HG02759 (cell line): ENCODE measurements at regions not wholly inside any gene's neighbourhood (a gene's known extent, or its start where the extent isn't known, plus 50 kb on each side); places are given as distances from the start of the nearest gene placed in this dataset.
"Not testable (repeated sequence)": the region's sequence is repeated elsewhere in the genome, so short reads cannot be mapped to it uniquely, and the experiment has no call there.

Experiments used
- ATAC-seq: cut with Tn5 transposase; IDR thresholded peaks from one replicate; pipeline ENCODE4 v1.9.1; 2021; ENCODE audit warnings: mild to moderate bottlenecking, moderate library complexity; ENCODE audit not compliant: unreplicated experiment

DNA sequence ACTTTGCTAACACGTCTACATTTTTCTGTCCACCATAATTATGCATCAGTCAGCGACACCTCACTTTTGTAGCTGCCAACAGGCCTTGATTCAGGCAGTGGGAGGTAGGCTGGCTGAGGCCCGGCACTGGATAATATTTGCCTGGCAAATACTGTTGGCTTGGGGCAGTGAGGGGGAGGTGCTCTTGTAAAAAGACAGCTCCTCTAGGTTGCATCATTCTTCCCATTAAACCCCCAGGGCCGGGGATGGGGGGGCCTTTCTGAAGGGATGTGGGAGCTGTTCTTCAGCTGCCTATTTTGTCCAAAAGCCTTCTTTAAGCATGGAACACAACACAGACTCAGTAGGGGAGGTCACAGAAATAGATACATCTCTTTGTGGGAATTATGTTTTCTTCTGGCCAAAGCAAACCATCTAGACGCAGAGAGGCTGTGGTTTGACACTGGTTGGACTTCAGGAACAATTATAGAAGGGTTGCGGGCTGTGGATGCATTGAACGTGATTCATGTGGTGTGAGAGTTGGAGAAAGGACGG, 338.3 kb upstream of the NT5E start:
- no peak for ATAC-seq

DNA sequence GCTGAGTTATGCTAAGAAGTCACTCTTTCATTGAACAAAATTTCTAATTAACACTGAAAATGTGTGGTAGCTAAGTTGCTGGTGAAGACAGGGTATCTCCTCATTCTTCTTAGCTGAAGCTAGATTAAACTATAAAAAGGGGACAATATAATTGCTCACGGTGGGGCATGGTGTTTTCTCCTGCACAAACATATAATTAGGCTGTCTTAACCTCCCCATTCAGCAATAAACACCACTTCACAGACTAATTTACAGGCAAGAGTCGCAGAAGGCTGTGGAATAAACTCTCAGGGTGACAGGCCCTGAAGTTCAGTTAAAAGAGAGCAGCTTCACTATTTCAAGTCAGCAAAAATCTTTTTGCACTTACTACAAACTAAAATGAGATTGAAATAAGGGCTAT, 338.9 kb upstream of the NT5E start:
- ATAC-seq, result no peak

DNA sequence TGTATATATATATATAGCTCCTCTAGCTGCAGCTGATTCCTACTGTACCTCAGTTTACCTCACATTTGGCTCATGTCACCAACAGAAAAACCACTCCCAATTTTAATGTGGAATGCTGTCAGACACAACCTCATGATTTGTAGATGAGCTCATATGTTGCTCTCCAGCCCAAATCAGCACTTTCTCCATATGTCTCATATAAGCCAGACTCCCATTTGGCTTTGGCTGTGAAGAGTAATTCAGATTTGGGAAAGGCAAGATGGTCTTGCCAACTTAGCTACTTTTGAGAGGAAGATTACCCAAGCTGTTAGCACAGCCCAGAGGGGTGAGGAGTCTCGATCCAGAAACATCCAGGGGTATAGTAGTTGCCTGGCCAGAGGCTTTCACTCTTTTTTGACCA, 342.2 kb upstream of the NT5E start:
- no peak for ATAC-seq

DNA sequence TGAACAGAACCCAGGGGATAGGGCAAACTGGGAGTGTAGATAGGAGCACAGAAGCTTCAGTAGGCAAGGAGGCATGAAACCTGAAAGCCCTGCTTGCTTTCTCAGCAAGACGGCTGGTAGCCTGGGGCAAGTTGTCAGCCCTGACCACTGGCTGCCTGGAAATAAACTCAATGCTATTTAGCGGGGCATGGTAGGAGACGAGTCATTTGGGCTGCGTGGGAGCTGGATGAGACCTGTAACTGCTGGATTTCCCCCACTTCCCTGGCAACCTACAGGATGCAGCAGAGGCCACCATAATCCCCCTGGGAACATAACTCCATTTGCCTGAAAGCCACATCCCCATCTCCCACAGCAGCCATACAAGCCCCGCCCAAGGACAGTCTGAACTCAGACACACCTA, 332.6 kb upstream of the TBX18 start:
- no peak for ATAC-seq

DNA sequence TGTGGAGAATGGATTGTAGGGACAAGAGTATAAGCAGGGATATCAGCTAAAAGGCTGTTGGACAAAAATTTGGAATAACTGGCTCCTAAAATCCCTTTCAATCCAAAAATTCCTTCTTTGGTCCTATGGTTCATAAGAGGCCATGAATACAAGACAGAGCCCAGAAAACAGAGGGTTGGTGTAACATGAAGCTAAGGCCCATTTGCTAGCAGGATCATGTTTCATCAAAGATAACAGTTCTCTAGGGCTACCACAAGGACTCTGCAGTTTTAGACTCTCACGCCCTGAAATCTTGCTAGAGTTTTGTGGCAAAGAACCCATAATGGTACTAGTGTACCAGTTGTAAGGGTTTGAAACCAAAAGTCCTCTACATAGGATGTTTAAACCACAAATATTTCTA, 327.8 kb upstream of the TBX18 start:
- ATAC-seq, result no peak

DNA sequence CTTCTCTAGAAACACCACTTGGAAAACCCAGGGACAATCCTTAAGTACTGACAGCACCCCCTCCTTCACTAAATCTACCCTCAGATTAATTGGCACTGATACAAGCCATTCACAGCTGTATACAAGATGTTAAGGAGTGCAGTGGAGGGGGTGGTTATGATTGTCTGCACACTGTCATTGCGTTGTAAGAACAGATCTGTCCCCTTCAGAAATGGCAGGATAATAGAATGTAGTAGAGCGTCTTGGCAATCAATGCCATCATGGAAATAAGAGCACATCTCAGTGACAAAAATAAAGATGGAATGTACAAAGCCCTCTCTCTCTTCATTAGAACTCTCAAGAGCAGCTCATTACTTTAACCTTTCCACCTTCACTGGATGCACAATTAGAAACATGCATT, 324.9 kb upstream of the TBX18 start:
- ATAC-seq, result no peak

DNA sequence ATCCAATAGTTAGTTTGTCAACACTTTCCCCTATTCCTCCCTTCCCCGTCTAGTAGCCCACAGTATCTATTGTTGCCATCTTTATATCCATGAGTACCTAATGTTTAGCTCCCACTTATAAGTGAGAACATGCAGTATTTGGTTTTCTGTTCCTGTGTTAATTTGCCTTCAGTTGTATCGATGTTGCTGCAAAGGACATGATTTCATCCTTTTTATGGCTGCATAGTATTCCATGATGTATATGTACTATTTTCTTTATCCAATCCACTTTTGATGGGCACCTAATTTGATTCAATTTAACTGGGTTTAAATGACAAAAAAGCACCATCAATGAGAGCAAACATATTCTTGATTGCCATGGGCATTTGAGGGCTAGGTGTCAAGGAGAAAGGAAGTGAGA, 321.5 kb upstream of the TBX18 start:
- no peak for ATAC-seq

DNA sequence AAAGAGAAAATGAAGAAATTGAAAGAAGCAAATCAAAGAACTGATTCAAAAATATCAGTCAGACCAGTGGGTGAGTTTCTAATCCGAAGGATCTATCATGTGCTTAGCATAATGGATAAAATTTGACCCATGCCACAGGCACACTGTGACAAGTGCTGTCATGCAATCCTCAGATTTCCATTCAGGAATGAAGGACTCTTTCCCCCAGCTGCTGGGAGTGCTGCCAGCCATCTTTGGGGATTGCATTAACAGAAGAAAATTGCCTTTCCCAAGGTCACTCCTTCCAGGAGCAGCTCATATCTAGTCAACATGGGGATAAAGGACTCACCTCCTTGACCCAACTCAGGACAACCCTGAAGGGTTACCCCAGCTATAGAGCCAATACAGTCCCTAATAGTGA, 316.7 kb upstream of the TBX18 start:
- ATAC-seq, result no peak

DNA sequence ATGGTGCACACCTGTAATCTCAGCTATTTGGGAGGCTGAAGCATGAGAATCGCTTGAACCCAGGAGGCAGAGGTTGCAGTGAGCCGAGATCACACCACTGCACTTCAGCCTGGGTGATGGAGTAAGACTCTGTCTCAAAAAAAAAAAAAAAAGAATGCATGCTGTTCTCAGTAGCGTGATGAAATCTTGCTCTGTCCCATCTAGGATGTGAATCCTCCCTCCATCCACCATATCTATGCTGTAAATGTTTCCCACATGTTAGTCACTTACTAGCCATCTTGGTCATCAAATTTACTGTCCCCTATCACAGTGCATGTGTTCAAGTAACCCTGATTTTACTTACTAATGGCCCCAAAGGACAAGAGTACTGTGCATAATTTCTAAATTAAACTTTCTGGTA, 315.4 kb upstream of the TBX18 start:
- no peak for ATAC-seq

DNA sequence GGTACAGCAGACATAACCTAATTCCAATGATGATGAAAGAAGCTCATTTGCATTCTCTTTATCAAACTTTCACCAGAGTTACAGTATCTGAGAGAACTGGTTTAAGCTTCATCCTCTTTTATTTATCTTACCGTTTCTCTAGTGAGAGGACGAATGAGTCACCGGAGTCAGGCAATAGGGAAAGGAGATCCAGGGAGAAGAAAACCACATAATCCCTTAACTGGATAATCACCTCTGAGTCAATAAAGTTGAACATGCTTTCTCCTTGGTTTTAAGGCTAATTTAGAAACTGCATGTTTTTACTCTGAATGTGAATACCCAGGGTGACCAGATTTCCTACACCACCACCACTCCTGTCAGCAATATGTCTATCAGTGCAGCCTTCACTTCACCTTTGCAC, 313.7 kb upstream of the TBX18 start:
- ATAC-seq, result no peak

DNA sequence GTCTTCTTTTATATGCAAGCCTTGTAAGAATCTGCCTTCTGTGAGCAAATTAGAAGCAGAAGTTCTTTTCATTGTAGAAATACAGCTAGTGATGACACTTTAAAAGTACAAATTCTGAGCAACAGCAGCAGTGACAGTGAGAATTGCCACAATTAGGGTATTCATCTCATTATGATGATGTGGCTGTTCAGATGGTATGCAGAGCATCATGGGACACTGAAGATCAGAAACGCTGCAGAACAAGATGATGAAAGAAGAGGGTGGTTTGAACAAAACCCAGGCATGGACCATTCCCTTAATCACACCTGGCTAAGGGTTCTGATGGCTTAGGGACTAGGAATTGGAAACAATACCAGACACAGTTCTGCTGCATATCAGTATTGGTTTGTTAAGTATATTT, 312.7 kb upstream of the TBX18 start:
- ATAC-seq, result no peak

DNA sequence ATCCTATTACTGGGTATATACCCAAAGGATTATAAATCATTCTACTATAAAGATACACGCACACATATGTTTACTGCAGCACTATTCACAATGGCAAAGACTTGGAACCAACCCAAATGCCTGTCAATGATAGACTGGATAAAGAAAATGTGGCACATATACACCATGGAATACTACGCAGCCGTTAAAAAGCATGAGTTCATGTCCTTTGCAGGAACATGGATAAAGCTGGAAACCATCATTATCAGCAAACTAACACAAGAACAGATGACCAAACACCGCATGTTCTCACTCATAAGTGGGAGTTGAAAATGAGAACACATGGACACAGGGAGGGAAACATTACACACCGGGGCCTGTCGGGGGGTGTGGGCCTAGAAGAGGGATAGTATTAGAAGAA, 307.4 kb upstream of the TBX18 start:
- ATAC-seq, result not testable (repeated sequence)

DNA sequence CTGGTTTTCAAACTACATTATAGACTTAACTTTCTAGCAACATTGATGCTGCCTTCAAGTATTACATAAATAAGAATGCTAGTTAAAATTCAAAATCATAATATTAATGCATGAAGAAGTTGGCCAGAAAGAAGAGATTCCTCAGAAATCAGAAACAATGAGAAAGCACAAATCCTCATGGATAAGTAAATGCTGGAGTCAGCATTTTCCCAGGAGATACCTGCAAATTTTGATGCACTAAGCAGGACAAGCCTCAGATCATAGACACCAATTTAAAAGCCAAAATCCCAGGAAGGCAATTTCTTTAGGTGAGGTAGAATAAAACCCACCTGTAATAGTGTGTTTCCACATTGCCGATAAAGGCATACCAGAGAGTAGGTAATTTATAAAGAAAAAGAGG, 305.2 kb upstream of the TBX18 start:
- ATAC-seq, result no peak

DNA sequence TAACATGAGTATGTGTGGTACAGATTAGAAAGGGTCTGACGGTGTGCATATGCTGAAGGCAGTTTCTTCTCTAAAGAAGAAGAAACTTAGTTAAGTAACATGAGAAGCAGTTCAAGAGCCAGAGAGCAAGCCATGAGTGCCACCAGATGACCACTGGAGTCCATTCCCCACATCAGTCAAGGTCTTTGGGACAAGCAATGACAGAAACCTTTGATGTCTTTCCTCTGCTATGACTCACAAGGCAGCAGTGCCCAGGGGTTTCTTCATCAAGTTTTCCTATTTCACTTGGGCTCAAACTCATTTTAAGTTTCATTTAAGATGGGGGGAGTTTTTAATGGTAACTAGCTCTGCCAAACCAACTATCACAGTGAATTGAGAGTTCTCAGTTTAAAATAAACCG, 303.8 kb upstream of the TBX18 start:
- ATAC-seq, result no peak

DNA sequence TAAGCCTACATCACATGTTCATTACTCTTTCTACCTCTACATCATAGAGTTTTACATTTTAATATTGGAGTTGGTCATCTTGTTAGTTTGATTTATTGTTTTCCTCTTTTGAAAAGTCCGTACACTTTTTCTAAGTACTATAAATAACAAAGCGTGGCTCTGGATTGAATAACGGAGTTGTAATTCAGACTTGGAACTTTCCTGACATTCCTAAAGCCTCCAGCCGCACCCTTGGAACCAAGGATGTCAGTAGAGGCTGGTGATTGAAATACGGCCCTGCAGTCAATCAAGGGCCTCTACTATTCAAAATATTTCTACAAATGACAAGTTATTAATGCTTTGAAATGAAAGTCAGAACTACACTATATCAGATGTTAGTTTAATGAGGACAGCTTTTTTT, 301.9 kb upstream of the TBX18 start:
- no peak for ATAC-seq

DNA sequence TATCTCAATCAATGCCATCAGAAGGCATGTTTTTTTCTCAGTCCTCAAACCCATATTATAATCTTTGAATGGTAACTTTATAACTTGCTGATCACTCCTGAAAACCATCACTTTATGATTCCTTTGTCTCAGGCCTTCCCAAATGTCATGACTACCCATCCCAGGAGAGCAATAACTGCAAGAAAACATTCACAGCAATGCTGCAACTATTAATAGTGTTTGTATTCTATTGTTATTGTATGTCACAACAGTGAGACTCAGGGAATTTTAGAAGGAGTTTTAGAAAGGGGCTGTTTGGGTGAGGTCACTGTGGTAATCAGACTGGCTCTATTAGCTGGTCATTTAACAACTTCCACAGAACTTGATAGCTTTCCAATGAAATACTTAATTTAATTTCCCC, 301.4 kb upstream of the TBX18 start:
- no peak for ATAC-seq

DNA sequence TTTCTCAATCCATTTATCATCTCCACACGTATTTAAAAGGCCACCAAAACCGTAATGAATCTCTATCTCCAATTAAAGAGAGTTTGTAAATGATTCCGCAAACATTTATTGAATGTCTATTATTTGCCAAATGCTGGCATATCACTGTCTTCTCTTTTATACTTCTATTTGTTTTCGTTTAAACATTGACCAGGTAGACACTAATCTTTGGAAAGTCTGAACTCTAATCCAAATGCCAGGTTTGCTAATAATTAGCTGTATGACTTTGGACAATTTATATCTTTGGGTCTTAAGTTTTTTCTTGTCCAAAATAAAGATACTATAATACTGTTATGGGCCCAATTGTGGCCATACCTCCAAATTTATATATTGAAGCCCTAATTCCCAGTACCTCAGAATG, 299.2 kb upstream of the TBX18 start:
- no peak for ATAC-seq

DNA sequence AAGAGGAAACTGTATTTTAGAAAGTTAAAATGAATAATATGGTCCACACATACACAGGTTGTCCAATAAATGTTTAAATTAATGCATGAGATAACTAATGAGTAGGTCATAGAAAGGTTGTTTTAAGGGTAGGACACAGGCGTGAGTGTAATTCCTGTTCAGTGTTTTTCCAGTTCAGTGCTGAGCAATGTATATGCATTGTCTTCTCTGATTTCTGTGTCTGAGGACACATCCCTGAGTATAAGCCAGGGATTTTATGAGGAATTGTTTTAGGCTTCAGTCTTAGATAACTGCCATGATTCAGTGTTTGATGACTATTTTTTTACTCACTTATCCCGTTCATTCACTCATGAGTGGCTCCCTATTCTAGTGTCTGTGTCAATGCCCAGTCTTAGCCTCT, 298.5 kb upstream of the TBX18 start:
- no peak for ATAC-seq

DNA sequence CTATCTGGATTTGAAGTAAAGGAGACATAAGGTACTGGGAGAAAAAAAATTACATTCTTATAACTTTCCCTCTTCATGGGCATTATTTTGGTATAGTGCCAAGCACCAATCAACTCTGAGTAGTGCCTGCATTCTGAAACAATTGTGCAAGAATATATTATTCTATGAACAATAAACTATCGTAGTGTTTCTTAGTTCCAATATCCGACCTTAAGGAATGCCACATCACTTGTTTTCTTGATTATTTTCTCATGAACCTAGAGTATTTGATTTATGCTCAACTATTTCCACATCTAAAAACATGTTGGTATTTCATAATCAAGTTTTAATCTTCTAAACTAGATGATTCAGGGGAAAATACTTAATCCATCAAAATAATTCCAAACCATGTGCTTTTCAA, 294.4 kb upstream of the TBX18 start:
- ATAC-seq, result no peak

DNA sequence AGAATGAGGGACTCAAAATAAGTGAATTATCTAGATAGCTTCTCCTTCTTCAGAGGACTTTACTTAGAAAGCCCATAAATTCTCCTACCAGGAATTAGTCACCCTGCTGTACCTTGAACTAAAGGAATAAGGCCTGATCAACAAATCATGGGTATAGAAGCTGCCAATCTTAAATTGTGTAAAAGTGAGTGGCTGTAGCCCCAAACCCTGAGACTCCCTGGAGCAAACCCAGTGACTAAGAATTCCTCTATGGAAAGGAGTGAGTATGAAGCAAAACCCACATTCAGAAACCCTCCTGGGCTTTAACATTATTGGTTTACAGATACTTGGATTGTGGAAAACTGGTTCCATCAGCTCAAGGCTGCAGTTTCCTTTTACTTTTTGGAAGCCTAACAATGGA, 285.8 kb upstream of the TBX18 start:
- ATAC-seq, result no peak

DNA sequence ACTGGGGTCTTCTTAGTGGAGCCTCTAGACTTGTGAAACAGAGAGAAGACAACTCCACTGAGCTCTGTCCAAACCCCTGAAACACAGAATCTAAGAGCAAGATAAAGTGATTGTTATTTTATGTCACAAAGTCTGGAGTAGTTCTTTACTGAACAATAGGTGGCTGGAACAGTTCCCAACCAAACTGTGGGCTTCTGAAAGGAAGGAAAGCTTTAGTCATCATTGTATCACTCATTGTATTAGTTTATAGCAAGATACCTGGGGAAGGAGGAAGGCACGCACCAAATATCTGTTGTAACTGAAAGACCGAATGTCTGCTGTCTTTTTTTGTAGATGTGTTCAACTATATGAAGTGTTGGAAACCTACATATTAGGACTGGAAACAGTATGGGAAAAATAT, 284.9 kb upstream of the TBX18 start:
- ATAC-seq, result no peak

DNA sequence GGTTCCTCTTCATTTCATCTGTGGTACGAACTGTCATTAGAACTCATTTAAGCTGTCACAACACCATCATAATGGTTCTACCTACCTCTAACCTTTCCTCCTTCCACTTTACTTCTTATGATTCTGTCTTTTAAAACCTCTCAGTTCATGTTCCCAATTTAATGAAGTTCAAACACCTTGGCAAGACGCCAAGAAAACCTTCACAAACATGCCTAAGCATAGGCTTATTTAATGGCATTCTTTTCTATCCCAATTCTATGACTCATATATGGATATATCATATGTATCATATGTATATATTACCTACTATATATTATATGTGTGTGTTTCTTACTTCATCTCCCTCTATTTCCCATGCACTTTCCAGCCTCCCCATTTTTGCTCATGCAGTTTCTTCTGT, 283.4 kb upstream of the TBX18 start:
- no peak for ATAC-seq

DNA sequence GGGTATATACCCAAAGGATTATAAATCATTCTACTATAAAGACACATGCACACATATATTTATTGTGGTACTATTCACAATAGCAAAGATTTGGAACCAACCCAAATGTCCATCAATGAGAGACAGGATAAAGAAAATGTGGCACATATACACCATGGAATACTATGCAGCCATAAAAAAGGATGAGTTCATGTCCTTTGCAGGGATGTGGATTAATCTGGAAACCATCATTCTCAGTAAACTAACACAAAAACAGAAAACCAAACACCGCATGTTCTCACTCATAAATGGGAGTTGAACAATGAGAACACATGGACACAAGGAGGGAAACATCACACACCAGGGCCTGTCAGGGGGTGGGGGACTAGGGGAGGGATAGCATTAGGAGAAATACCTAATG, 281.4 kb upstream of the TBX18 start:
- not testable (repeated sequence) for ATAC-seq

DNA sequence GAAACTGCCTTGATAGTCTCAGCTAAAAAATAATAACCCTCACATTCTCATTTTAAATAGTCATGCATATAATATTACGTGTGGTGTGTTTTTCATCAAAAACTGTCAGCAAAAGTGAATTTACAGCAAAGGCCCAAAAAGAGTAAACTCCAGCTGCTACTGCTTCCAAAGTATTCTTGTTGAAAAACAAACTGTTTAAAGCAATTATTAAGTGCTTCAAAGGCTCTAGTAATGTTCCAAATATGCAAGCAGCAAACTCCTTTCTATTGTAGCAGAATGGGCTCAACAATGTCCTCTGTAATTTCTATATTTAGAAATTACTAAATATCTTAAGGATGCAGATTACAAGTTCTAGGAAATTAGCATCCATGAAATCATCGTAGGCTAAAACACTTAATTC, 280.0 kb upstream of the TBX18 start:
- no peak for ATAC-seq
